Adrenal gland (tissue), 9 donors: ENCODE measurements at regions not wholly inside any gene's neighbourhood (a gene's known extent, or its start where the extent isn't known, plus 50 kb on each side); places are given as distances from the start of the nearest gene placed in this dataset.

Experiments
- DNase-seq, 7 donors: peaks; one replicate each; pipeline ENCODE4 v3.0.0-alpha.2; 2019 to 2020
- H3K27ac ChIP-seq, 5 donors: fragments of 200-600 bp; sonication (generic) in 4 of 5; 1 replicate in 3 of 5; 2 replicates in 2 of 5; pipeline versions ENCODE4 v1.5.1 to v1.8.0; 2016 to 2020; ENCODE audit warnings: mild to moderate bottlenecking in 1 of 5
- H3K27me3 ChIP-seq: fragments of 200-600 bp; 2 replicates; pipeline ENCODE4 v1.8.0; 2021
- H3K36me3 ChIP-seq, 2 donors: fragments of 200-600 bp; replicated peaks in 1 of 2; 1 replicate in 1 of 2; 2 replicates in 1 of 2; pipeline versions ENCODE4 v1.5.1 to v1.8.0; 2018 to 2022
- H3K4me1 ChIP-seq, 2 donors: fragments of 200-600 bp; replicated peaks in 1 of 2; 1 replicate in 1 of 2; 2 replicates in 1 of 2; pipeline versions ENCODE4 v1.5.1 to v1.8.0; 2018 to 2021
- H3K4me3 ChIP-seq, 4 donors: fragments of 200-600 bp; sonication (generic) in 3 of 4; one replicate each; pipeline ENCODE4 v1.5.1; 2016 to 2018
- H3K9me3 ChIP-seq, 3 donors: fragments of 200-600 bp; sonication (generic) in 1 of 3; replicated peaks in 1 of 3; 1 replicate in 2 of 3; 2 replicates in 1 of 3; pipeline versions ENCODE4 v1.5.1 to v1.8.0; 2016 to 2021
- CTCF ChIP-seq, 6 experiments: fragments of 450-650 bp in 4 of 6; fragments of 200-600 bp in 2 of 6; sonication (generic) in 1 of 6; IDR thresholded peaks; 1 replicate in 5 of 6; 2 replicates in 1 of 6; pipeline versions ENCODE4 v1.5.1 to v1.8.0; 2016 to 2021; ENCODE audit warnings: antibody characterized with exemption in 6 of 6, mild to moderate bottlenecking in 2 of 6, moderate library complexity in 1 of 6
- POLR2A ChIP-seq, 2 donors: fragments of 450-650 bp; IDR thresholded peaks; one replicate each; pipeline ENCODE4 v1.6.1; 2017; ENCODE audit warnings: antibody characterized with exemption in 2 of 2, mild to moderate bottlenecking in 2 of 2, moderate library complexity in 1 of 2
- WGBS, 4 donors: extraction: QIAGEN DNeasy Blood & Tissue Kit in 2 of 4; methylation state at CpG; one replicate each; pipeline versions ENCODE4 v1.1.5 to v1.1.7; 2013 to 2017; 5-methylcytosine and 5-hydroxymethylcytosine counted together
- intact Hi-C, 2 donors: fragments of 100-400 bp; cut with DNase I; formaldehyde crosslinking; loops; one replicate each; pipeline versions ENCODE4 v1.14.1 to v1.15.0; 2022 to 2023
- donor health status: healthy with polysubstance abuse.
- donor health status: Bipolar disorder and iron deficiency.
- donor health status: DM: yes; HTN: yes; CAD: no.
- donor health status: DM: no; HTN: no; CAD: no.
- donor health status: DM: no; HTN: no; CAD: no.

GRCh38 chr12:46952880-46953483 is 126.4 kb upstream of the PCED1B start:
- no peak overlapping the region for H3K27ac ChIP-seq
- 56 to 62% (median 59%) methylated on average over 1 of the region's 1 CpG for WGBS, 4 donors
- DNase-seq = no peak
- no peaks in the 10 kb centered on the region for H3K9me3 ChIP-seq
- no peak overlapping the region for H3K4me3 ChIP-seq
- H3K27me3 ChIP-seq = no peaks in the 10 kb centered on the region
- no peaks in the 10 kb centered on the region for H3K36me3 ChIP-seq
- TF ChIP-seq POLR2A (IDR thresholded peaks at IDR 0.05) (no peak), CTCF (IDR thresholded peaks at IDR 0.05) (no peak)
- H3K4me1 ChIP-seq = peaks cover 0 to 11% of the 10 kb centered on the region in 2 donors
- intact Hi-C loops = no loop called here

GRCh38 chr12:46956451-46957035 is 122.9 kb upstream of the PCED1B start:
- intact Hi-C loops = no loop called here
- DNase-seq = no peak
- 63 to 70% (median 68%) methylated on average over 5 of the region's 5 CpGs for WGBS, 4 donors

GRCh38 chr12:46958053-46958452 is 121.4 kb upstream of the PCED1B start:
- Histone ChIP-seq H3K4me3 (no peak overlapping the region), H3K27me3 (no peaks in the 10 kb centered on the region), H3K36me3 (no peaks in the 10 kb centered on the region), H3K27ac (no peak overlapping the region), H3K4me1 (peaks cover 1 to 13% of the 10 kb centered on the region in 2 donors), H3K9me3 (no peaks in the 10 kb centered on the region)
- intact Hi-C loops = no loop called here
- DNase-seq = no peak
- TF ChIP-seq CTCF (IDR thresholded peaks at IDR 0.05) (no peak), POLR2A (IDR thresholded peaks at IDR 0.05) (no peak)
- 88 to 91% (median 89%) methylated on average over 3 of the region's 3 CpGs for WGBS, 4 donors

More at GRCh38 chr12:46956451-46957035, 122.9 kb upstream of the PCED1B start:
- Histone ChIP-seq H3K9me3 (no peaks in the 10 kb centered on the region), H3K4me1 (peaks cover 0 to 19% of the 10 kb centered on the region in 2 donors), H3K4me3 (no peak overlapping the region), H3K27ac (no peak overlapping the region), H3K27me3 (no peaks in the 10 kb centered on the region), H3K36me3 (no peaks in the 10 kb centered on the region)
- TF ChIP-seq CTCF (IDR thresholded peaks at IDR 0.05) = no peak
- TF ChIP-seq POLR2A (IDR thresholded peaks at IDR 0.05) = no peak

- intact Hi-C loops = no loop called here
- 72 to 93% (median 83%) methylated on average over 2 of the region's 2 CpGs for WGBS, 4 donors
- Histone ChIP-seq H3K4me1 (peaks cover 8 to 12% of the 10 kb centered on the region in 2 donors), H3K27me3 (no peaks in the 10 kb centered on the region), H3K27ac (no peak overlapping the region), H3K36me3 (no peaks in the 10 kb centered on the region), H3K4me3 (no peak overlapping the region), H3K9me3 (no peaks in the 10 kb centered on the region)
- no peak for DNase-seq
- no peak for TF ChIP-seq POLR2A (IDR thresholded peaks at IDR 0.05)
- TF ChIP-seq CTCF (IDR thresholded peaks at IDR 0.05) = no peak
Measured at GRCh38 chr12:46958599-46959290, 120.7 kb upstream of the PCED1B start.
